H1 (cell line): ENCODE measurements at regions not wholly inside any gene's neighbourhood (a gene's known extent, or its start where the extent isn't known, plus 50 kb on each side); places are given as distances from the start of the nearest gene placed in this dataset.

Experiments used
- CTCF ChIA-PET: fragments of 300-600 bp; sonication (Branson Sonifier 250); formaldehyde crosslinking; loops from one replicate; lab custom pipeline; 2021; ENCODE audit not compliant: partially characterized antibody; lab: Charles Lee
- POLR2A ChIA-PET: fragments of 300-600 bp; sonication (Branson Sonifier 250); formaldehyde crosslinking; loops from one replicate; lab custom pipeline; 2021; ENCODE audit warnings: inconsistent platforms; ENCODE audit not compliant: partially characterized antibody; lab: Charles Lee
- DNase-seq, 2 experiments: peaks; one replicate each; pipeline versions ENCODE4 v3.0.0 to v3.0.0-alpha.2; 2010 to 2022; ENCODE audit warnings: low spot score in 2 of 2, low read depth in 1 of 2, mixed read lengths in 1 of 2
- FAIRE-seq: peaks from 2 replicates; lab custom pipeline; 2011; peaks lifted over from hg19 to GRCh38; lab: Jason Lieb, UNC
- H2AFZ ChIP-seq: 2 replicates; pipeline ENCODE4 v1.8.1; 2012; ENCODE audit warnings: low read length, inconsistent platforms
- H2AK5ac ChIP-seq: 2 replicates; pipeline ENCODE4 v1.6.1; 2013; ENCODE audit warnings: low read depth, low read length
- H2BK120ac ChIP-seq: replicated peaks from 2 replicates; pipeline ENCODE3; 2013; ENCODE audit warnings: low read depth, low read length, inconsistent platforms
- H2BK12ac ChIP-seq: 2 replicates; pipeline ENCODE4 v1.6.1; 2013; ENCODE audit warnings: low read depth, low read length
- H2BK15ac ChIP-seq: 2 replicates; pipeline ENCODE4 v1.6.1; 2013; ENCODE audit warnings: low read length
- H2BK20ac ChIP-seq: 2 replicates; pipeline ENCODE4 v1.6.1; 2013; ENCODE audit warnings: low read length
- H2BK5ac ChIP-seq: 2 replicates; pipeline ENCODE4 v1.6.1; 2013; ENCODE audit warnings: low read depth, low read length
- H3K14ac ChIP-seq: 2 replicates; pipeline ENCODE4 v1.6.1; 2013; ENCODE audit warnings: inconsistent platforms; ENCODE audit not compliant: insufficient read length
- H3K18ac ChIP-seq: 2 replicates; pipeline ENCODE4 v1.6.1; 2013; ENCODE audit warnings: low read length; ENCODE audit errors: extremely low read depth
- H3K23ac ChIP-seq: 2 replicates; pipeline ENCODE4 v1.6.1; 2013; ENCODE audit warnings: inconsistent platforms; ENCODE audit not compliant: insufficient read length
- H3K23me2 ChIP-seq: 2 replicates; pipeline ENCODE4 v1.6.1; 2013; ENCODE audit warnings: low read depth, low read length
- H3K27ac ChIP-seq: 2 replicates; pipeline ENCODE4 v1.6.1; 2011; ENCODE audit warnings: low read depth, low read length, inconsistent platforms
- H3K27me3 ChIP-seq, 4 experiments: replicated peaks in 1 of 4; 1 replicate in 1 of 4; 2 replicates in 3 of 4; pipeline versions ENCODE4 v1.6.1 to v1.8.1; 2011 to 2013; ENCODE audit warnings: low read length in 3 of 4, mild to moderate bottlenecking in 3 of 4, inconsistent platforms in 2 of 4, mixed read lengths in 2 of 4, moderate library complexity in 1 of 4; ENCODE audit not compliant: control insufficient read depth in 3 of 4, insufficient read depth in 3 of 4; ENCODE audit errors: extremely low read depth in 1 of 4
- H3K36me3 ChIP-seq, 4 experiments: 2 replicates each; pipeline versions ENCODE4 v1.6.1 to v1.8.1; 2011 to 2013; ENCODE audit warnings: mild to moderate bottlenecking in 4 of 4, low read length in 3 of 4, moderate library complexity in 2 of 4, control low read depth in 1 of 4, inconsistent platforms in 1 of 4; ENCODE audit not compliant: insufficient read depth in 4 of 4, control insufficient read depth in 2 of 4
- H3K4ac ChIP-seq: replicated peaks from 2 replicates; pipeline ENCODE3; 2013; ENCODE audit warnings: low read length, low read depth, mixed read lengths, inconsistent platforms; ENCODE audit not compliant: insufficient read length
- H3K4me1 ChIP-seq, 4 experiments: replicated peaks in 1 of 4; 1 replicate in 1 of 4; 2 replicates in 3 of 4; pipeline versions ENCODE4 v1.6.1 to v1.8.1; 2011 to 2013; ENCODE audit warnings: low read length in 3 of 4, inconsistent platforms in 2 of 4, mixed read lengths in 1 of 4; ENCODE audit not compliant: insufficient read depth in 4 of 4, control insufficient read depth in 3 of 4
- H3K4me2 ChIP-seq, 2 experiments: 2 replicates each; pipeline versions ENCODE4 v1.6.1 to v1.8.1; 2011 to 2013; ENCODE audit warnings: low read depth in 2 of 2, low read length in 2 of 2, control low read depth in 1 of 2, inconsistent platforms in 1 of 2, mild to moderate bottlenecking in 1 of 2; ENCODE audit not compliant: insufficient read depth in 1 of 2
- H3K4me3 ChIP-seq, 4 experiments: fragments of 200-600, 300-600 bp in 1 of 4; sonication (generic), shearing (Covaris generic), sonication (Bioruptor Twin) in 1 of 4; 2 replicates each; pipeline versions ENCODE4 v1.5.1 to v1.8.1; 2011 to 2016; ENCODE audit warnings: low read length in 4 of 4, low read depth in 3 of 4, control low read depth in 2 of 4, inconsistent platforms in 2 of 4, mild to moderate bottlenecking in 2 of 4, mixed read lengths in 1 of 4, moderate library complexity in 1 of 4; ENCODE audit not compliant: insufficient read depth in 2 of 4; ENCODE audit errors: extremely low read depth in 1 of 4
- H3K56ac ChIP-seq: replicated peaks from 2 replicates; pipeline ENCODE3; 2013; ENCODE audit warnings: low read depth, mild to moderate bottlenecking, mixed read lengths, low read length, inconsistent platforms; ENCODE audit not compliant: insufficient read length
- H3K79me1 ChIP-seq: 2 replicates; pipeline ENCODE4 v1.6.1; 2013; ENCODE audit warnings: low read depth, low read length, control low read depth
- H3K79me2 ChIP-seq, 2 experiments: 2 replicates each; pipeline versions ENCODE4 v1.6.1 to v1.8.1; 2012 to 2013; ENCODE audit warnings: low read length in 2 of 2, mild to moderate bottlenecking in 2 of 2, inconsistent platforms in 1 of 2; ENCODE audit not compliant: insufficient read depth in 2 of 2, control insufficient read depth in 1 of 2
- H3K9ac ChIP-seq, 4 experiments: replicated peaks in 1 of 4; 1 replicate in 1 of 4; 2 replicates in 3 of 4; pipeline versions ENCODE4 v1.6.1 to v1.8.1; 2011 to 2013; ENCODE audit warnings: low read depth in 3 of 4, low read length in 3 of 4, control low read depth in 2 of 4, mild to moderate bottlenecking in 2 of 4, moderate library complexity in 2 of 4, inconsistent platforms in 1 of 4; ENCODE audit errors: extremely low read depth in 1 of 4
- H3K9me3 ChIP-seq, 2 experiments: 2 replicates each; pipeline versions ENCODE4 v1.6.1 to v1.8.1; 2012 to 2013; ENCODE audit warnings: mild to moderate bottlenecking in 2 of 2, moderate library complexity in 2 of 2, control low read depth in 1 of 2, inconsistent platforms in 1 of 2, low read depth in 1 of 2, low read length in 1 of 2, mixed read lengths in 1 of 2; ENCODE audit not compliant: insufficient read depth in 2 of 2
- H4K20me1 ChIP-seq, 2 experiments: replicated peaks in 1 of 2; 2 replicates each; pipeline versions ENCODE3 to v1.8.1; 2011 to 2013; ENCODE audit warnings: inconsistent platforms in 2 of 2, low read length in 2 of 2, mild to moderate bottlenecking in 1 of 2; ENCODE audit not compliant: insufficient read depth in 2 of 2, control insufficient read depth in 1 of 2
- H4K5ac ChIP-seq: 2 replicates; pipeline ENCODE4 v1.6.1; 2013; ENCODE audit warnings: low read length, low read depth, mixed read lengths, inconsistent platforms; ENCODE audit not compliant: insufficient read length
- H4K8ac ChIP-seq: 2 replicates; pipeline ENCODE4 v1.8.0; 2013; ENCODE audit warnings: mild to moderate bottlenecking, moderate library complexity, low read length, inconsistent platforms; ENCODE audit not compliant: insufficient read depth; ENCODE audit errors: extremely low read depth
- H4K91ac ChIP-seq: replicated peaks from 2 replicates; pipeline ENCODE3; 2013; ENCODE audit warnings: low read length, mixed read lengths, inconsistent platforms; ENCODE audit not compliant: insufficient read length
- ASH2L ChIP-seq: fragments of 200-600, 300-600 bp; sonication (generic); IDR thresholded peaks from one replicate; pipeline ENCODE4 v1.7.1; 2017; ENCODE audit warnings: low read length
- ATF3 ChIP-seq: IDR thresholded peaks from 2 replicates; pipeline ENCODE4 v1.6.1; 2011; ENCODE audit warnings: low read depth, mild to moderate bottlenecking, low read length; ENCODE audit not compliant: insufficient read depth
- BCL11A ChIP-seq, 2 experiments: IDR thresholded peaks; one replicate each; pipeline ENCODE4 v1.6.1; 2011; ENCODE audit warnings: low read depth in 2 of 2, low read length in 2 of 2, mild to moderate bottlenecking in 2 of 2
- CHD1 ChIP-seq: IDR thresholded peaks from 2 replicates; pipeline ENCODE4 v1.6.1; 2012; ENCODE audit warnings: low read depth, low read length, improper control_type of control experiment
- CTBP2 ChIP-seq: IDR thresholded peaks from 2 replicates; pipeline ENCODE4 v1.7.0; 2011; ENCODE audit warnings: borderline replicate concordance, mild to moderate bottlenecking, moderate library complexity, mixed read lengths, low read length; ENCODE audit not compliant: insufficient read depth, insufficient read length
- MAX ChIP-seq: IDR thresholded peaks from 2 replicates; pipeline ENCODE4 v1.6.1; 2012; ENCODE audit warnings: inconsistent platforms
- POU5F1 ChIP-seq: IDR thresholded peaks from 2 replicates; pipeline ENCODE4 v1.6.1; 2011; ENCODE audit warnings: low read depth, mild to moderate bottlenecking, low read length, moderate library complexity
- RBBP5 ChIP-seq: IDR thresholded peaks from 2 replicates; pipeline ENCODE4 v1.7.1; 2012; ENCODE audit warnings: low read depth, mild to moderate bottlenecking, inconsistent platforms, low read length, moderate library complexity, borderline replicate concordance
- RFX5 ChIP-seq: IDR thresholded peaks from 2 replicates; pipeline ENCODE4 v1.6.1; 2011; ENCODE audit warnings: low read depth, low read length, improper control_type of control experiment, borderline replicate concordance
- SIX5 ChIP-seq: IDR thresholded peaks from 2 replicates; pipeline ENCODE4 v1.6.1; 2011; ENCODE audit warnings: mild to moderate bottlenecking, low read depth, low read length
- SUZ12 ChIP-seq: fragments of 200-600 bp; sonication (generic); IDR thresholded peaks from 2 replicates; pipeline ENCODE4 v1.6.1; 2012; ENCODE audit warnings: mild to moderate bottlenecking, inconsistent platforms, low read length, moderate library complexity, mixed read lengths
- TAF7 ChIP-seq: optimal IDR thresholded peaks from 2 replicates; pipeline ENCODE3; 2011; ENCODE audit warnings: low read depth, mild to moderate bottlenecking, inconsistent platforms, low read length, moderate library complexity, borderline replicate concordance
- TBP ChIP-seq: IDR thresholded peaks from 2 replicates; pipeline ENCODE4 v1.6.1; 2011; ENCODE audit warnings: low read depth, low read length, improper control_type of control experiment
- WGBS, 2 experiments: shearing (Covaris generic) in 1 of 2; methylation state at CpG; one replicate each; pipeline versions ENCODE4 v1.1.6 to v1.1.7; 2013 to 2015; ENCODE audit warnings: low lambda C conversion rate in 2 of 2, mixed read lengths in 2 of 2, inconsistent platforms in 1 of 2, low coverage in 1 of 2, missing lambda C conversion rate in 1 of 2; ENCODE audit not compliant: insufficient replicate concordance in 2 of 2, insufficient coverage in 1 of 2, insufficient read length in 1 of 2; ENCODE audit errors: extremely low coverage in 1 of 2, missing lambda C conversion rate in 1 of 2; 5-methylcytosine and 5-hydroxymethylcytosine counted together

- Histone ChIP-seq H3K79me2 (no peaks in the 10 kb centered on the region), H3K23ac (no peak overlapping the region), H4K8ac (no peak overlapping the region), H3K56ac (no peak overlapping the region), H2BK12ac (no peak overlapping the region), H3K27ac (no peak overlapping the region), H3K36me3 (no peaks in the 10 kb centered on the region), H3K4ac (no peak overlapping the region), H4K91ac (no peak overlapping the region), H2BK5ac (no peak overlapping the region), H3K9me3 (no peaks in the 10 kb centered on the region), H3K4me3 (no peak overlapping the region)
- WGBS, 2 experiments, result 88% methylated on average over 2 of the region's 2 CpGs; no CpG with 5 or more reads in 1 of the 2 experiments
- ChIA-PET POLR2A (no interaction called here), CTCF (interaction anchor here (0.8 to 2.0 kb wide), 4 partner anchors 8 to 61 kb away, joined by 3 to 5 read pairs (median 3); no protein-coding TSS in a partner anchor)
- FAIRE-seq (no peak), DNase-seq (no peak)
- TF ChIP-seq CTBP2 (no peak), SUZ12 (no peak), POU5F1 (no peak), ASH2L (no peak), BCL11A (IDR thresholded peaks at IDR 0.05; ENCODE audit: low read depth in 2 of 2, low read length in 2 of 2) (no peak), RFX5 (no peak), TBP (no peak), RBBP5 (no peak), SIX5 (no peak), ATF3 (no peak), CHD1 (no peak), TAF7 (no peak), MAX (no peak)
- TF ChIP-seq, all 59 proteins: peak for 0
- Histone ChIP-seq H3K23me2 (no peaks in the 10 kb centered on the region; the same call in 1 of the 2 replicates), H3K14ac (no peak overlapping the region), H2BK20ac (no peak overlapping the region), H3K9ac (no peak overlapping the region), H2AK5ac (no peak overlapping the region), H3K27me3 (no peaks in the 10 kb centered on the region), H2BK120ac (no peak overlapping the region), H4K5ac (no peak overlapping the region), H3K4me1 (peaks cover 0 to 3% (median under 1%) of the 10 kb centered on the region in 4 experiments; a peak in 1 of 7 replicates), H3K18ac (no peak overlapping the region), H3K79me1 (no peaks in the 10 kb centered on the region), H3K4me2 (no peak overlapping the region), H4K20me1 (no peaks in the 10 kb centered on the region), H2AFZ (no peak overlapping the region), H2BK15ac (no peak overlapping the region)
These were observed 145.9 kb upstream of the OPCML start for GRCh38 chr11:133678191-133678590.
